IMR-90 (cell line): ENCODE measurements at regions not wholly inside any gene's neighbourhood (a gene's known extent, or its start where the extent isn't known, plus 50 kb on each side); places are given as distances from the start of the nearest gene placed in this dataset.

Experiments used
- ATAC-seq: fragments of 200-7000 bp; cut with Tn5 transposase; 2 replicates; pipeline ENCODE4 v1.9.1; 2020; ENCODE audit warnings: low read depth, mild to moderate bottlenecking, moderate library complexity
- BruUV-seq: library from RNA; stranded (reverse); fragments of 400-500 nt; replicated peaks from 2 replicates; lab custom pipeline; 2021; lab: Mats Ljungman, UMichigan
- CTCF ChIA-PET: fragments of 300-600 bp; formaldehyde crosslinking; extraction: SDS; loops from one replicate; lab custom pipeline; 2021; ENCODE audit warnings: antibody characterized with exemption; lab: Yijun Ruan, JAX
- POLR2A ChIA-PET: fragments of 300-600 bp; sonication (Branson Sonifier 250); formaldehyde crosslinking; loops from one replicate; lab custom pipeline; 2022; ENCODE audit warnings: antibody characterized with exemption; ENCODE audit not compliant: unreplicated experiment; lab: Charles Lee
- DNase-seq: peaks from one replicate; pipeline ENCODE4 v3.0.0; 2013
- H2AFZ ChIP-seq: replicated peaks from 2 replicates; pipeline ENCODE3; 2013; ENCODE audit warnings: low read length, mild to moderate bottlenecking; ENCODE audit not compliant: poor library complexity
- H2AK5ac ChIP-seq: 2 replicates; pipeline ENCODE4 v1.6.1; 2013; ENCODE audit warnings: low read depth, low read length, inconsistent platforms
- H2AK9ac ChIP-seq: replicated peaks from 2 replicates; pipeline ENCODE3; 2013; ENCODE audit warnings: mild to moderate bottlenecking, low read depth, low read length, moderate library complexity; ENCODE audit not compliant: poor library complexity
- H2BK120ac ChIP-seq: 2 replicates; pipeline ENCODE4 v1.6.1; 2013; ENCODE audit warnings: low read depth, low read length, inconsistent platforms
- H2BK15ac ChIP-seq: 3 replicates; pipeline ENCODE4 v1.6.1; 2013; ENCODE audit warnings: low read depth, low read length, inconsistent platforms
- H2BK20ac ChIP-seq: 2 replicates; pipeline ENCODE4 v1.6.1; 2013; ENCODE audit warnings: low read depth, mild to moderate bottlenecking, inconsistent platforms, low read length, moderate library complexity
- H2BK5ac ChIP-seq: 2 replicates; pipeline ENCODE4 v1.6.1; 2013; ENCODE audit warnings: mild to moderate bottlenecking, low read depth, low read length, inconsistent platforms; ENCODE audit not compliant: poor library complexity, severe bottlenecking
- H3K14ac ChIP-seq: replicated peaks from 2 replicates; pipeline ENCODE4 v1.6.1; 2013; ENCODE audit warnings: low read depth, low read length, inconsistent platforms
- H3K18ac ChIP-seq: 2 replicates; pipeline ENCODE4 v1.6.1; 2013; ENCODE audit warnings: low read depth, low read length, control low read depth
- H3K23ac ChIP-seq: 2 replicates; pipeline ENCODE4 v1.6.1; 2013; ENCODE audit warnings: low read depth, low read length, inconsistent platforms
- H3K27ac ChIP-seq: 2 replicates; pipeline ENCODE4 v1.5.1; 2013; ENCODE audit warnings: mild to moderate bottlenecking, control low read depth, low read length; ENCODE audit not compliant: insufficient read depth
- H3K27me3 ChIP-seq: 2 replicates; pipeline ENCODE4 v1.6.1; 2013; ENCODE audit warnings: low read length; ENCODE audit not compliant: control insufficient read depth, insufficient read depth
- H3K36me3 ChIP-seq: 2 replicates; pipeline ENCODE4 v1.6.1; 2013; ENCODE audit warnings: low read length, mixed read lengths; ENCODE audit not compliant: control insufficient read depth, insufficient read depth
- H3K4ac ChIP-seq: 2 replicates; pipeline ENCODE4 v1.6.1; 2013; ENCODE audit warnings: low read depth, low read length, inconsistent platforms
- H3K4me1 ChIP-seq: 2 replicates; pipeline ENCODE4 v1.6.1; 2013; ENCODE audit warnings: low read length, mixed read lengths; ENCODE audit not compliant: control insufficient read depth, insufficient read depth
- H3K4me2 ChIP-seq: 2 replicates; pipeline ENCODE4 v1.6.1; 2013; ENCODE audit warnings: low read depth, mild to moderate bottlenecking, control low read depth, low read length, moderate library complexity
- H3K4me3 ChIP-seq: 2 replicates; pipeline ENCODE4 v1.5.1; 2013; ENCODE audit warnings: low read depth, mild to moderate bottlenecking, control low read depth, low read length, moderate library complexity; ENCODE audit not compliant: insufficient read depth
- H3K56ac ChIP-seq: 2 replicates; pipeline ENCODE4 v1.6.1; 2013; ENCODE audit warnings: low read length, inconsistent platforms; ENCODE audit not compliant: insufficient read depth; ENCODE audit errors: extremely low read depth
- H3K79me1 ChIP-seq, 2 experiments: 2 replicates each; pipeline ENCODE4 v1.6.1; 2013; ENCODE audit warnings: low read length in 2 of 2, inconsistent platforms in 1 of 2, low read depth in 1 of 2
- H3K9ac ChIP-seq: 2 replicates; pipeline ENCODE4 v1.6.1; 2013; ENCODE audit warnings: low read depth, low read length, control low read depth
- H3K9me1 ChIP-seq: 2 replicates; pipeline ENCODE4 v1.6.1; 2013; ENCODE audit warnings: low read length, inconsistent platforms; ENCODE audit not compliant: insufficient read depth
- H3K9me3 ChIP-seq: 2 replicates; pipeline ENCODE4 v1.6.1; 2013; ENCODE audit warnings: low read length; ENCODE audit not compliant: control insufficient read depth, insufficient read depth
- H4K20me1 ChIP-seq: 2 replicates; pipeline ENCODE4 v1.6.1; 2013; ENCODE audit warnings: low read length, inconsistent platforms; ENCODE audit not compliant: insufficient read depth
- H4K5ac ChIP-seq: 2 replicates; pipeline ENCODE4 v1.6.1; 2013; ENCODE audit warnings: mild to moderate bottlenecking, low read depth, low read length, control low read depth
- H4K8ac ChIP-seq, 2 experiments: 2 replicates each; pipeline ENCODE4 v1.6.1; 2013; ENCODE audit warnings: low read depth in 2 of 2, low read length in 2 of 2, control low read depth in 1 of 2, inconsistent platforms in 1 of 2
- H4K91ac ChIP-seq: 2 replicates; pipeline ENCODE4 v1.6.1; 2013; ENCODE audit warnings: low read depth, low read length, inconsistent platforms; ENCODE audit not compliant: insufficient read depth
- BHLHE40 ChIP-seq: fragments of 150-350 bp; IDR thresholded peaks from 2 replicates; pipeline ENCODE4 v1.6.1; 2016; ENCODE audit warnings: mild to moderate bottlenecking, low read depth, low read length
- CEBPB ChIP-seq: IDR thresholded peaks from 2 replicates; pipeline ENCODE4 v1.6.1; 2012; ENCODE audit warnings: low read depth, low read length, improper control_type of control experiment
- CHD1 ChIP-seq: IDR thresholded peaks from 2 replicates; pipeline ENCODE4 v1.6.1; 2012; ENCODE audit warnings: low read depth, low read length, improper control_type of control experiment
- CTCF ChIP-seq: conservative IDR thresholded peaks from 2 replicates; pipeline ENCODE4 v1.5.1; 2012; ENCODE audit warnings: mild to moderate bottlenecking, low read depth, low read length, improper control_type of control experiment
- ELK1 ChIP-seq: fragments of 150-350 bp; IDR thresholded peaks from 2 replicates; pipeline ENCODE4 v1.6.1; 2016; ENCODE audit warnings: low read depth, mild to moderate bottlenecking, low read length, moderate library complexity, borderline replicate concordance
- FOS ChIP-seq: fragments of 150-350 bp; IDR thresholded peaks from 2 replicates; pipeline ENCODE4 v1.6.1; 2016; ENCODE audit warnings: low read depth, low read length
- MAZ ChIP-seq: IDR thresholded peaks from 2 replicates; pipeline ENCODE4 v1.6.1; 2012; ENCODE audit warnings: low read depth, mild to moderate bottlenecking, low read length, improper control_type of control experiment, moderate library complexity, borderline replicate concordance
- NFE2L2 ChIP-seq: fragments of 150-350 bp; IDR thresholded peaks from 2 replicates; pipeline ENCODE4 v1.6.1; 2016; ENCODE audit warnings: low read depth, mild to moderate bottlenecking, low read length
- POLR2A ChIP-seq: IDR thresholded peaks from 2 replicates; pipeline ENCODE4 v1.6.1; 2012; ENCODE audit warnings: mild to moderate bottlenecking, low read depth, low read length
- RAD21 ChIP-seq: IDR thresholded peaks from 2 replicates; pipeline ENCODE4 v1.6.1; 2012; ENCODE audit warnings: low read length, improper control_type of control experiment
- SMC3 ChIP-seq: fragments of 150-350 bp; IDR thresholded peaks from 2 replicates; pipeline ENCODE4 v1.6.1; 2016; ENCODE audit warnings: low read depth, mild to moderate bottlenecking, antibody characterized with exemption, low read length, moderate library complexity
- USF2 ChIP-seq: fragments of 150-350 bp; IDR thresholded peaks from 2 replicates; pipeline ENCODE4 v1.6.1; 2017; ENCODE audit warnings: mild to moderate bottlenecking, antibody characterized with exemption, low read length, low read depth
- WGBS, 2 experiments: methylation state at CpG; one replicate each; pipeline versions ENCODE4 v1.1.5 to v1.1.7; 2013; ENCODE audit warnings: missing lambda C conversion rate in 2 of 2; ENCODE audit not compliant: insufficient read length in 1 of 2; ENCODE audit errors: extremely low coverage in 2 of 2; 5-methylcytosine and 5-hydroxymethylcytosine counted together
- dilution Hi-C: fragments of 300-500 bp; cut with HindIII; formaldehyde crosslinking; loops from one replicate; pipeline ENCODE4 v1.14.3; 2018; ENCODE audit warnings: low sequenced_read_pairs; ENCODE audit not compliant: unreplicated experiment
- in situ Hi-C: fragments of 300-500 bp; cut with MboI; formaldehyde crosslinking; loops from 3 replicates; pipeline ENCODE4 v1.14.3; 2019; ENCODE audit warnings: low sequenced_read_pairs, inconsistent platforms, mixed read lengths
- intact Hi-C: fragments of 100-400 bp; cut with micrococcal nuclease; formaldehyde crosslinking; loops from 2 replicates; pipeline ENCODE4 v1.10.0; 2022

- WGBS, 2 experiments = no CpG with 5 or more reads among the region's 1 CpG
- no peak for TF ChIP-seq CTCF
- no peak for TF ChIP-seq CHD1
- no peak for TF ChIP-seq FOS
- TF ChIP-seq RAD21 = no peak
- TF ChIP-seq MAZ = no peak
- no peak for TF ChIP-seq CEBPB
- no peak for TF ChIP-seq BHLHE40
- TF ChIP-seq SMC3 = no peak
- TF ChIP-seq POLR2A = no peak
- TF ChIP-seq USF2 = no peak
- no peak for TF ChIP-seq ELK1
- TF ChIP-seq NFE2L2 = no peak
- H2BK5ac ChIP-seq = no peak overlapping the region
- no peak overlapping the region for H2AFZ ChIP-seq
- H3K9ac ChIP-seq = no peak overlapping the region
- no peaks in the 10 kb centered on the region for H4K20me1 ChIP-seq
- H4K8ac ChIP-seq = no peak overlapping the region
- no peak overlapping the region for H4K5ac ChIP-seq
- H3K27ac ChIP-seq = no peak overlapping the region
- dilution Hi-C loops (loop anchor here (25.0 kb wide), 1 partner anchor 477 kb away; no protein-coding TSS in a partner anchor), in situ Hi-C loops (loop anchor here (25.0 kb wide), 2 partner anchors 752 to 902 kb away; no protein-coding TSS in a partner anchor), intact Hi-C loops (no loop called here)
- ATAC-seq (no peak), DNase-seq (no peak)
- no peaks in the 10 kb centered on the region for H3K27me3 ChIP-seq
- H3K4me3 ChIP-seq = no peak overlapping the region
- no peak overlapping the region for H3K56ac ChIP-seq
- H2BK15ac ChIP-seq = no peak overlapping the region
- no peaks in the 10 kb centered on the region for H3K36me3 ChIP-seq
- POLR2A ChIA-PET = no interaction called here
- CTCF ChIA-PET = no interaction called here
- no peak overlapping the region for H3K4me2 ChIP-seq
- no peak overlapping the region for H3K23ac ChIP-seq
- no peaks in the 10 kb centered on the region for H3K9me3 ChIP-seq
- no TSS peak for BruUV-seq
- H3K79me1 ChIP-seq = no peaks in the 10 kb centered on the region
- H3K9me1 ChIP-seq = no peaks in the 10 kb centered on the region
- no peak overlapping the region for H4K91ac ChIP-seq
- H2AK5ac ChIP-seq = no peak overlapping the region
- no peaks in the 10 kb centered on the region for H3K4me1 ChIP-seq
- H3K14ac ChIP-seq = no peak overlapping the region
- no peak overlapping the region for H2BK120ac ChIP-seq
- no peak overlapping the region for H2BK20ac ChIP-seq
- no peak overlapping the region for H3K18ac ChIP-seq
- no peak overlapping the region for H3K4ac ChIP-seq
- H2AK9ac ChIP-seq = no peak overlapping the region
These were observed 51.8 kb upstream of the DNAJC10 start for GRCh38 chr2:182664212-182664611.
